ENCODE measurements at regions not wholly inside any gene's neighbourhood (a gene's known extent, or its start where the extent isn't known, plus 50 kb on each side); places are given as distances from the start of the nearest gene placed in this dataset.

DNA sequence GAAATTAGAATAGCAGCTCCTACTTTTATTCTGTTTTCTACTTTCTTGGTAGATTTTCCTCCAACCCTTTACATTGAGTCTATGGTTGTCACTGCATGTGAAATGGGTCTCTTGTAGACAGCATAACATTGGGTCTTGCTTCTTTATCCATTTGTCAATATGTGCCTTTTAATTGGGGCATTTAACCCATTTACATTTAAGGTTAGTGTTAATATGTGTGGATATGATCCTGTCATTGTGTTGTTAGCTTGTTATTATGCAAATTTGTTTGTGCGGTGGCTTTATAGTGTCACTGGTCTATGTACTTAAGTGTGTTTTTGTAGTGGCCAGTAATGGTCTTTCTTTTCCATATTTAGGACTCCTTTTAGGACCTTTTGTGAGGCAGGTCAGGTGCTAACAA is 276.9 kb upstream of the SPHKAP start:
- Histone ChIP-seq H3K9me3 (ENCODE audit: control insufficient read depth, insufficient read depth, low read depth, low read length) (no peaks in the 10 kb centered on the region), H4K20me1 (ENCODE audit: control insufficient read depth, extremely low read depth, insufficient read depth, low read length) (no peaks in the 10 kb centered on the region), H3K27me3 (ENCODE audit: control insufficient read depth, insufficient read depth, low read length) (no peaks in the 10 kb centered on the region), H3K9ac (ENCODE audit: insufficient read depth, low read length) (no peak overlapping the region), H3K27ac (ENCODE audit: insufficient read depth, low read length) (no peak overlapping the region), H3K4me3 (replicated peaks in 1 of 4; ENCODE audit: control extremely low read depth in 1 of 4, insufficient read depth in 1 of 4, low read depth in 3 of 4, low read length in 4 of 4) (no peak overlapping the region), H3K4me1 (ENCODE audit: control insufficient read depth, extremely low read depth, insufficient read depth, low read length) (no peaks in the 10 kb centered on the region), H3K36me3 (ENCODE audit: control insufficient read depth, insufficient read depth, low read length) (no peaks in the 10 kb centered on the region), H3K79me2 (ENCODE audit: control insufficient read depth, insufficient read depth, low read length) (no peaks in the 10 kb centered on the region), H3K4me2 (ENCODE audit: extremely low read depth, insufficient read depth, low read length) (no peak overlapping the region), H2AFZ (ENCODE audit: low read length) (no peak overlapping the region)
- no peak for DNase-seq (ENCODE audit: low read depth in 2 of 2)
- TF ChIP-seq, protein P1, sequence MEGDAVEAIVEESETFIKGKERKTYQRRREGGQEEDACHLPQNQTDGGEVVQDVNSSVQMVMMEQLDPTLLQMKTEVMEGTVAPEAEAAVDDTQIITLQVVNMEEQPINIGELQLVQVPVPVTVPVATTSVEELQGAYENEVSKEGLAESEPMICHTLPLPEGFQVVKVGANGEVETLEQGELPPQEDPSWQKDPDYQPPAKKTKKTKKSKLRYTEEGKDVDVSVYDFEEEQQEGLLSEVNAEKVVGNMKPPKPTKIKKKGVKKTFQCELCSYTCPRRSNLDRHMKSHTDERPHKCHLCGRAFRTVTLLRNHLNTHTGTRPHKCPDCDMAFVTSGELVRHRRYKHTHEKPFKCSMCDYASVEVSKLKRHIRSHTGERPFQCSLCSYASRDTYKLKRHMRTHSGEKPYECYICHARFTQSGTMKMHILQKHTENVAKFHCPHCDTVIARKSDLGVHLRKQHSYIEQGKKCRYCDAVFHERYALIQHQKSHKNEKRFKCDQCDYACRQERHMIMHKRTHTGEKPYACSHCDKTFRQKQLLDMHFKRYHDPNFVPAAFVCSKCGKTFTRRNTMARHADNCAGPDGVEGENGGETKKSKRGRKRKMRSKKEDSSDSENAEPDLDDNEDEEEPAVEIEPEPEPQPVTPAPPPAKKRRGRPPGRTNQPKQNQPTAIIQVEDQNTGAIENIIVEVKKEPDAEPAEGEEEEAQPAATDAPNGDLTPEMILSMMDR (conservative IDR thresholded peaks at IDR 0.05 in 1 of 2, IDR thresholded peaks at IDR 0.05 in 1 of 2; ENCODE audit: low read depth in 1 of 2, low read length in 2 of 2): no peak
- TF ChIP-seq EZH2 (IDR thresholded peaks at IDR 0.05; ENCODE audit: low read length, missing control alignments): no peak

DNA sequence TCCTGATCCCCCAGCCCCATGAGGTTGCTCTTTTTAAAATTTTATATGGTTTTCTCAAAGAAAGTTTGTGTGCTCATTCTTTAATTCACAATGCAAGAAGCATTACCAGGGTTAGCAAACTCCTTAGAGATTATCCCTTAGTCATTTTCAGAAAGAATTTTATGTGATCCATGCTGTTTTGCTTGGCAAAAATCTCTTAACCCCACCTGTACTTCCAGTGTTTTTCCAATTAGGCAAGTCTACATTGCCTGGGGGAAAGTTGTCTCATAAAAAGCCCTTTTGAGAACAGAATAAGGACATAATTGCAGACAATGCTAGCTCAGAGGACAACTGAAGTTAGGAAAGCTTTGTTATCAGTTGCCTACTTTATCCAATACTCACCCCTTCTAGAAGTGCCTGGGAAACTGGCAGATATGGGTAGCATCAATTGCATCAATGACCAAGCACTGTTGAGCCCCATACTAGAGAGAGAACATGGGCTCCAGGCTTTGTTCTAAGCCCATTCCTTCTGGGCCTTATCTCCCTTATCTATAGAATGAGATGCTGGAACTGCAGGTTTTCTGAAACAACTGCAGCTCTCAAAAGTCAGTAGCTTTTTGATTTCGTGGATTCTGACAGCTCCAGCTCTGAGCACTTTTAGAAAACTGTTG is 265.9 kb upstream of the SPHKAP start:
- Histone ChIP-seq H3K27ac (ENCODE audit: insufficient read depth, low read length) (no peak overlapping the region), H3K79me2 (ENCODE audit: control insufficient read depth, insufficient read depth, low read length) (no peaks in the 10 kb centered on the region), H2AFZ (ENCODE audit: low read length) (no peak overlapping the region), H4K20me1 (ENCODE audit: control insufficient read depth, extremely low read depth, insufficient read depth, low read length) (no peaks in the 10 kb centered on the region), H3K27me3 (ENCODE audit: control insufficient read depth, insufficient read depth, low read length) (no peaks in the 10 kb centered on the region), H3K9me3 (ENCODE audit: control insufficient read depth, insufficient read depth, low read depth, low read length) (no peaks in the 10 kb centered on the region), H3K9ac (ENCODE audit: insufficient read depth, low read length) (no peak overlapping the region), H3K36me3 (ENCODE audit: control insufficient read depth, insufficient read depth, low read length) (no peaks in the 10 kb centered on the region), H3K4me3 (replicated peaks in 1 of 4; ENCODE audit: control extremely low read depth in 1 of 4, insufficient read depth in 1 of 4, low read depth in 3 of 4, low read length in 4 of 4) (no peak overlapping the region), H3K4me2 (ENCODE audit: extremely low read depth, insufficient read depth, low read length) (no peak overlapping the region), H3K4me1 (ENCODE audit: control insufficient read depth, extremely low read depth, insufficient read depth, low read length) (no peaks in the 10 kb centered on the region)
- DNase-seq (ENCODE audit: low read depth in 2 of 2): no peak
- no peak for TF ChIP-seq EZH2 (IDR thresholded peaks at IDR 0.05; ENCODE audit: low read length, missing control alignments)
- TF ChIP-seq, protein P1 (conservative IDR thresholded peaks at IDR 0.05 in 1 of 2, IDR thresholded peaks at IDR 0.05 in 1 of 2; ENCODE audit: low read depth in 1 of 2, low read length in 2 of 2): no peak

DNA sequence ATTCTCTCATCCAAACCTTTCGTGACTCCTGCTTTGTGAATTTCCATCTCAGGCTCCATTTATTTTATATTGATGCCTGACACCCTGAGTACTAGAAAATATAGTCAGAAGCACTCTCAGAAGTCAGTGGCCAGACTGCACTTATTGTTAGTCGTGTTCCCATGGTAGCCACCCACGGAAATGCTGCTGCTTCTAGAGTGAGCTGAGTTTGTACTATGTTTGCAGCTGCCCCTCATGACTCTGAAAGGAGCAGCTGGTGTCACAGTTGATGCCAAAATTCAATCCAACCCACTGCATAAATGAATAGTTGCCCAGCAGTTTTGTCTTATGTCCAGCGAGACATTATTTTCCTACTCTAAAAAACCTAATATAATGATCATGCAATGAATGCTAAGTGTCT is 265.2 kb upstream of the SPHKAP start:
- Histone ChIP-seq H3K79me2 (ENCODE audit: control insufficient read depth, insufficient read depth, low read length) (no peaks in the 10 kb centered on the region), H3K36me3 (ENCODE audit: control insufficient read depth, insufficient read depth, low read length) (no peaks in the 10 kb centered on the region), H4K20me1 (ENCODE audit: control insufficient read depth, extremely low read depth, insufficient read depth, low read length) (no peaks in the 10 kb centered on the region), H3K9me3 (ENCODE audit: control insufficient read depth, insufficient read depth, low read depth, low read length) (no peaks in the 10 kb centered on the region), H3K4me3 (replicated peaks in 1 of 4; ENCODE audit: control extremely low read depth in 1 of 4, insufficient read depth in 1 of 4, low read depth in 3 of 4, low read length in 4 of 4) (no peak overlapping the region), H3K4me1 (ENCODE audit: control insufficient read depth, extremely low read depth, insufficient read depth, low read length) (no peaks in the 10 kb centered on the region), H3K9ac (ENCODE audit: insufficient read depth, low read length) (no peak overlapping the region), H3K27ac (ENCODE audit: insufficient read depth, low read length) (no peak overlapping the region), H3K4me2 (ENCODE audit: extremely low read depth, insufficient read depth, low read length) (no peak overlapping the region), H2AFZ (ENCODE audit: low read length) (no peak overlapping the region), H3K27me3 (ENCODE audit: control insufficient read depth, insufficient read depth, low read length) (no peaks in the 10 kb centered on the region)
- DNase-seq (ENCODE audit: low read depth in 2 of 2): peak; percentile 3 to 8
- no peak for TF ChIP-seq EZH2 (IDR thresholded peaks at IDR 0.05; ENCODE audit: low read length, missing control alignments)
- TF ChIP-seq, protein P1 (conservative IDR thresholded peaks at IDR 0.05 in 1 of 2, IDR thresholded peaks at IDR 0.05 in 1 of 2; ENCODE audit: low read depth in 1 of 2, low read length in 2 of 2): no peak
